K562 (cell line): ENCODE measurements at regions not wholly inside any gene's neighbourhood (a gene's known extent, or its start where the extent isn't known, plus 50 kb on each side); places are given as distances from the start of the nearest gene placed in this dataset.

ENCODE experiments used
- ATAC-seq: fragments of 200-7000 bp; cut with Tn5 transposase; 3 replicates; pipeline ENCODE4 v1.9.1; 2020; ENCODE audit warnings: moderate library complexity
- BruUV-seq: library from RNA; stranded (reverse); fragments of 400-500 nt; replicated peaks from 2 replicates; lab custom pipeline; 2021; lab: Mats Ljungman, UMichigan
- CTCF ChIA-PET: fragments of 300-600 bp; formaldehyde crosslinking; extraction: SDS; loops from one replicate; lab custom pipeline; 2021; ENCODE audit warnings: low intra/inter-chr PET ratio; lab: Yijun Ruan, JAX
- POLR2A ChIA-PET: fragments of 300-600, 350-650 bp; sonication (Branson Sonifier 250); formaldehyde crosslinking; extraction: SDS; loops from one replicate; lab custom pipeline; 2021; ENCODE audit warnings: antibody characterized with exemption, inconsistent platforms; lab: Yijun Ruan, JAX
- DNase-seq, 4 experiments: peaks; one replicate each; pipeline versions ENCODE4 v3.0.0 to v3.0.0-alpha.2; 2011 to 2018; ENCODE audit warnings: low spot score in 3 of 4, mixed read lengths in 3 of 4; ENCODE audit errors: extremely low read depth in 1 of 4
- FAIRE-seq: peaks from 2 replicates; lab custom pipeline; 2011; peaks lifted over from hg19 to GRCh38; lab: Jason Lieb, UNC
- H2AFZ ChIP-seq: 2 replicates; pipeline ENCODE4 v1.6.0; 2011; ENCODE audit warnings: low read depth, low read length, control low read depth, inconsistent platforms
- H3K27ac ChIP-seq: fragments of 200-600 bp; 3 replicates; pipeline ENCODE4 v1.8.0; 2011; ENCODE audit warnings: low read depth, mild to moderate bottlenecking, control low read depth, inconsistent platforms, low read length, moderate library complexity, mixed read lengths; ENCODE audit errors: extremely low read depth
- H3K27me3 ChIP-seq, 2 experiments: fragments of 300-600 bp in 1 of 2; 2 replicates in 1 of 2; 3 replicates in 1 of 2; pipeline versions ENCODE4 v1.6.0 to v1.8.0; 2011; ENCODE audit warnings: inconsistent platforms in 2 of 2, low read length in 2 of 2, mild to moderate bottlenecking in 1 of 2, mixed read lengths in 1 of 2, moderate library complexity in 1 of 2; ENCODE audit not compliant: control insufficient read depth in 2 of 2, insufficient read depth in 2 of 2
- H3K36me3 ChIP-seq: fragments of 300-600 bp; 3 replicates; pipeline ENCODE4 v1.8.0; 2011; ENCODE audit warnings: mild to moderate bottlenecking, low read length, inconsistent platforms; ENCODE audit not compliant: control insufficient read depth, insufficient read depth
- H3K4me1 ChIP-seq, 2 experiments: fragments of 200-600 bp in 1 of 2; replicated peaks in 1 of 2; 2 replicates in 1 of 2; 3 replicates in 1 of 2; pipeline versions ENCODE4 v1.5.1 to v1.8.0; 2011; ENCODE audit warnings: inconsistent platforms in 2 of 2, low read length in 2 of 2, mild to moderate bottlenecking in 1 of 2, mixed read lengths in 1 of 2, moderate library complexity in 1 of 2; ENCODE audit not compliant: control insufficient read depth in 2 of 2, insufficient read depth in 2 of 2
- H3K4me2 ChIP-seq: 2 replicates; pipeline ENCODE4 v1.6.1; 2011; ENCODE audit warnings: low read length, control low read depth, inconsistent platforms, mixed read lengths; ENCODE audit not compliant: insufficient read depth
- H3K4me3 ChIP-seq: fragments of 200-600 bp; sonication (generic), shearing (Covaris generic); 2 replicates; pipeline ENCODE4 v1.5.1; 2016; ENCODE audit warnings: control low read depth, inconsistent platforms
- H3K79me2 ChIP-seq: fragments of 200-600 bp; 3 replicates; pipeline ENCODE4 v1.8.0; 2011; ENCODE audit warnings: low read length, inconsistent platforms; ENCODE audit not compliant: control insufficient read depth, insufficient read depth
- H3K9ac ChIP-seq, 2 experiments: 2 replicates each; pipeline versions ENCODE4 v1.6.0 to v1.6.1; 2011; ENCODE audit warnings: low read depth in 2 of 2, low read length in 2 of 2, control low read depth in 1 of 2, inconsistent platforms in 1 of 2, mild to moderate bottlenecking in 1 of 2, mixed read lengths in 1 of 2; ENCODE audit not compliant: insufficient read depth in 1 of 2
- H3K9me1 ChIP-seq: one replicate; pipeline ENCODE4 v1.6.0; 2011; ENCODE audit warnings: inconsistent platforms, mild to moderate bottlenecking, low read length, moderate library complexity; ENCODE audit not compliant: control insufficient read depth, insufficient read depth
- H3K9me3 ChIP-seq: replicated peaks from 2 replicates; pipeline ENCODE4 v1.5.1; 2011; ENCODE audit warnings: low read depth, low read length, inconsistent platforms; ENCODE audit not compliant: control insufficient read depth, insufficient read depth
- H4K20me1 ChIP-seq: replicated peaks from 2 replicates; pipeline ENCODE4 v1.6.1; 2011; ENCODE audit warnings: low read length, inconsistent platforms, mixed read lengths; ENCODE audit not compliant: control insufficient read depth, insufficient read depth
- CTCF ChIP-seq, 3 experiments: IDR thresholded peaks in 2 of 3; conservative IDR thresholded peaks in 1 of 3; 2 replicates each; pipeline ENCODE4 v1.5.1; 2011 to 2012; ENCODE audit warnings: low read length in 3 of 3, mild to moderate bottlenecking in 3 of 3, control low read depth in 2 of 3, improper control_type of control experiment in 1 of 3, inconsistent platforms in 1 of 3, low read depth in 1 of 3, mixed read lengths in 1 of 3, moderate library complexity in 1 of 3; ENCODE audit not compliant: insufficient read depth in 2 of 3
- RAD21 ChIP-seq, 2 experiments: fragments of 250-450 bp in 1 of 2; fragments of 450-650 bp in 1 of 2; sonication (Bioruptor Pico) in 1 of 2; formaldehyde crosslinking in 1 of 2; IDR thresholded peaks in 1 of 2; conservative IDR thresholded peaks in 1 of 2; 2 replicates each; pipeline versions ENCODE4 v1.4.0 to v1.8.0; 2020 to 2022; ENCODE audit warnings: mild to moderate bottlenecking in 2 of 2, moderate library complexity in 1 of 2
- WGBS: fragments of 100-300 bp; shearing (Covaris generic); methylation state at CpG from one replicate; pipeline ENCODE4 v1.1.6; 2016; ENCODE audit warnings: low coverage, mixed read lengths; ENCODE audit not compliant: insufficient coverage; ENCODE audit errors: missing lambda C conversion rate; 5-methylcytosine and 5-hydroxymethylcytosine counted together
- in situ Hi-C: fragments of 300-500 bp; cut with MboI; formaldehyde crosslinking; loops from 4 replicates; pipeline ENCODE4 v1.15.0; 2018; ENCODE audit warnings: inconsistent platforms, mixed read lengths
- intact Hi-C: fragments of 100-400 bp; cut with micrococcal nuclease; formaldehyde crosslinking; loops from 2 replicates; pipeline ENCODE4 v1.14.2; 2022
- TF ChIP-seq, protein P1 (sequence below): fragments of 200-600 bp; sonication (generic); IDR thresholded peaks from one replicate; pipeline ENCODE4 v1.6.1; 2012; ENCODE audit warnings: mild to moderate bottlenecking, low read depth, low read length, inconsistent platforms

- no peak overlapping the region for H3K9ac ChIP-seq
- in situ Hi-C loops = no loop called here
- intact Hi-C loops = no loop called here
- no peaks in the 10 kb centered on the region for H3K36me3 ChIP-seq
- FAIRE-seq = no peak
- H4K20me1 ChIP-seq = no peaks in the 10 kb centered on the region
- no peaks in the 10 kb centered on the region for H3K4me1 ChIP-seq
- H3K9me3 ChIP-seq = no peaks in the 10 kb centered on the region
- no peaks in the 10 kb centered on the region for H3K9me1 ChIP-seq
- H3K4me2 ChIP-seq = no peak overlapping the region
- ATAC-seq = peak; percentile 31; the same call in 1 of the 3 replicates
- no peak overlapping the region for H3K27ac ChIP-seq
- TF ChIP-seq CTCF (IDR thresholded peaks at IDR 0.05 in 2 of 3, conservative IDR thresholded peaks at IDR 0.05 in 1 of 3; ENCODE audit: insufficient read depth in 2 of 3, low read depth in 1 of 3, low read length in 3 of 3) (peak in 1 of 3 experiments; percentile 25; a peak in 2 of 6 replicates), RAD21 (CRISPR knock-in tag; conservative IDR thresholded peaks at IDR 0.05 in 1 of 2, IDR thresholded peaks at IDR 0.05 in 1 of 2) (peak in 1 of 2 experiments; percentile 27; a peak in 2 of 4 replicates)
- TF ChIP-seq, protein P1, sequence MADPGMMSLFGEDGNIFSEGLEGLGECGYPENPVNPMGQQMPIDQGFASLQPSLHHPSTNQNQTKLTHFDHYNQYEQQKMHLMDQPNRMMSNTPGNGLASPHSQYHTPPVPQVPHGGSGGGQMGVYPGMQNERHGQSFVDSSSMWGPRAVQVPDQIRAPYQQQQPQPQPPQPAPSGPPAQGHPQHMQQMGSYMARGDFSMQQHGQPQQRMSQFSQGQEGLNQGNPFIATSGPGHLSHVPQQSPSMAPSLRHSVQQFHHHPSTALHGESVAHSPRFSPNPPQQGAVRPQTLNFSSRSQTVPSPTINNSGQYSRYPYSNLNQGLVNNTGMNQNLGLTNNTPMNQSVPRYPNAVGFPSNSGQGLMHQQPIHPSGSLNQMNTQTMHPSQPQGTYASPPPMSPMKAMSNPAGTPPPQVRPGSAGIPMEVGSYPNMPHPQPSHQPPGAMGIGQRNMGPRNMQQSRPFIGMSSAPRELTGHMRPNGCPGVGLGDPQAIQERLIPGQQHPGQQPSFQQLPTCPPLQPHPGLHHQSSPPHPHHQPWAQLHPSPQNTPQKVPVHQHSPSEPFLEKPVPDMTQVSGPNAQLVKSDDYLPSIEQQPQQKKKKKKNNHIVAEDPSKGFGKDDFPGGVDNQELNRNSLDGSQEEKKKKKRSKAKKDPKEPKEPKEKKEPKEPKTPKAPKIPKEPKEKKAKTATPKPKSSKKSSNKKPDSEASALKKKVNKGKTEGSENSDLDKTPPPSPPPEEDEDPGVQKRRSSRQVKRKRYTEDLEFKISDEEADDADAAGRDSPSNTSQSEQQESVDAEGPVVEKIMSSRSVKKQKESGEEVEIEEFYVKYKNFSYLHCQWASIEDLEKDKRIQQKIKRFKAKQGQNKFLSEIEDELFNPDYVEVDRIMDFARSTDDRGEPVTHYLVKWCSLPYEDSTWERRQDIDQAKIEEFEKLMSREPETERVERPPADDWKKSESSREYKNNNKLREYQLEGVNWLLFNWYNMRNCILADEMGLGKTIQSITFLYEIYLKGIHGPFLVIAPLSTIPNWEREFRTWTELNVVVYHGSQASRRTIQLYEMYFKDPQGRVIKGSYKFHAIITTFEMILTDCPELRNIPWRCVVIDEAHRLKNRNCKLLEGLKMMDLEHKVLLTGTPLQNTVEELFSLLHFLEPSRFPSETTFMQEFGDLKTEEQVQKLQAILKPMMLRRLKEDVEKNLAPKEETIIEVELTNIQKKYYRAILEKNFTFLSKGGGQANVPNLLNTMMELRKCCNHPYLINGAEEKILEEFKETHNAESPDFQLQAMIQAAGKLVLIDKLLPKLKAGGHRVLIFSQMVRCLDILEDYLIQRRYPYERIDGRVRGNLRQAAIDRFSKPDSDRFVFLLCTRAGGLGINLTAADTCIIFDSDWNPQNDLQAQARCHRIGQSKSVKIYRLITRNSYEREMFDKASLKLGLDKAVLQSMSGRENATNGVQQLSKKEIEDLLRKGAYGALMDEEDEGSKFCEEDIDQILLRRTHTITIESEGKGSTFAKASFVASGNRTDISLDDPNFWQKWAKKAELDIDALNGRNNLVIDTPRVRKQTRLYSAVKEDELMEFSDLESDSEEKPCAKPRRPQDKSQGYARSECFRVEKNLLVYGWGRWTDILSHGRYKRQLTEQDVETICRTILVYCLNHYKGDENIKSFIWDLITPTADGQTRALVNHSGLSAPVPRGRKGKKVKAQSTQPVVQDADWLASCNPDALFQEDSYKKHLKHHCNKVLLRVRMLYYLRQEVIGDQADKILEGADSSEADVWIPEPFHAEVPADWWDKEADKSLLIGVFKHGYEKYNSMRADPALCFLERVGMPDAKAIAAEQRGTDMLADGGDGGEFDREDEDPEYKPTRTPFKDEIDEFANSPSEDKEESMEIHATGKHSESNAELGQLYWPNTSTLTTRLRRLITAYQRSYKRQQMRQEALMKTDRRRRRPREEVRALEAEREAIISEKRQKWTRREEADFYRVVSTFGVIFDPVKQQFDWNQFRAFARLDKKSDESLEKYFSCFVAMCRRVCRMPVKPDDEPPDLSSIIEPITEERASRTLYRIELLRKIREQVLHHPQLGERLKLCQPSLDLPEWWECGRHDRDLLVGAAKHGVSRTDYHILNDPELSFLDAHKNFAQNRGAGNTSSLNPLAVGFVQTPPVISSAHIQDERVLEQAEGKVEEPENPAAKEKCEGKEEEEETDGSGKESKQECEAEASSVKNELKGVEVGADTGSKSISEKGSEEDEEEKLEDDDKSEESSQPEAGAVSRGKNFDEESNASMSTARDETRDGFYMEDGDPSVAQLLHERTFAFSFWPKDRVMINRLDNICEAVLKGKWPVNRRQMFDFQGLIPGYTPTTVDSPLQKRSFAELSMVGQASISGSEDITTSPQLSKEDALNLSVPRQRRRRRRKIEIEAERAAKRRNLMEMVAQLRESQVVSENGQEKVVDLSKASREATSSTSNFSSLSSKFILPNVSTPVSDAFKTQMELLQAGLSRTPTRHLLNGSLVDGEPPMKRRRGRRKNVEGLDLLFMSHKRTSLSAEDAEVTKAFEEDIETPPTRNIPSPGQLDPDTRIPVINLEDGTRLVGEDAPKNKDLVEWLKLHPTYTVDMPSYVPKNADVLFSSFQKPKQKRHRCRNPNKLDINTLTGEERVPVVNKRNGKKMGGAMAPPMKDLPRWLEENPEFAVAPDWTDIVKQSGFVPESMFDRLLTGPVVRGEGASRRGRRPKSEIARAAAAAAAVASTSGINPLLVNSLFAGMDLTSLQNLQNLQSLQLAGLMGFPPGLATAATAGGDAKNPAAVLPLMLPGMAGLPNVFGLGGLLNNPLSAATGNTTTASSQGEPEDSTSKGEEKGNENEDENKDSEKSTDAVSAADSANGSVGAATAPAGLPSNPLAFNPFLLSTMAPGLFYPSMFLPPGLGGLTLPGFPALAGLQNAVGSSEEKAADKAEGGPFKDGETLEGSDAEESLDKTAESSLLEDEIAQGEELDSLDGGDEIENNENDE = no peak
- POLR2A ChIA-PET = no interaction called here
- CTCF ChIA-PET = no interaction called here
- no peak overlapping the region for H3K4me3 ChIP-seq
- no TSS peak for BruUV-seq
- no peak overlapping the region for H2AFZ ChIP-seq
- WGBS = 4% methylated on average over 4 of the region's 4 CpGs
- H3K27me3 ChIP-seq = no peaks in the 10 kb centered on the region; a peak in 2 of 5 replicates
- DNase-seq = no peak
- H3K79me2 ChIP-seq = no peaks in the 10 kb centered on the region
Measured at GRCh38 chr10:42707234-42707633, 68.9 kb upstream of the ZNF33B start.
